GM12878 (cell line): ENCODE measurements at regions not wholly inside any gene's neighbourhood (a gene's known extent, or its start where the extent isn't known, plus 50 kb on each side); places are given as distances from the start of the nearest gene placed in this dataset.

Experiments
- EGR1 ChIP-seq, 2 experiments: IDR thresholded peaks; 1 replicate in 1 of 2; 2 replicates in 1 of 2; pipeline ENCODE4 v1.6.1; 2011 to 2012; ENCODE audit warnings: low read depth in 2 of 2, low read length in 2 of 2, borderline replicate concordance in 1 of 2, mild to moderate bottlenecking in 1 of 2, moderate library complexity in 1 of 2
- EP300 ChIP-seq, 2 experiments: fragments of 150-350 bp in 1 of 2; IDR thresholded peaks; 2 replicates each; pipeline ENCODE4 v1.6.1; 2011 to 2012; ENCODE audit warnings: low read depth in 2 of 2, low read length in 2 of 2, borderline replicate concordance in 1 of 2, improper control_type of control experiment in 1 of 2, inconsistent platforms in 1 of 2; ENCODE audit not compliant: control insufficient read depth in 1 of 2
- ETV6 ChIP-seq, 2 experiments: fragments of 450-650 bp in 1 of 2; IDR thresholded peaks in 1 of 2; conservative IDR thresholded peaks in 1 of 2; 2 replicates each; pipeline ENCODE4 v1.6.1; 2014; ENCODE audit warnings: antibody characterized with exemption in 1 of 2, borderline replicate concordance in 1 of 2, low read depth in 1 of 2, mild to moderate bottlenecking in 1 of 2, moderate library complexity in 1 of 2
- FOXK2 ChIP-seq: fragments of 450-650 bp; IDR thresholded peaks from 2 replicates; pipeline ENCODE4 v1.6.1; 2017; ENCODE audit warnings: mild to moderate bottlenecking, moderate library complexity
- HDAC6 ChIP-seq: fragments of 200-600 bp; sonication (generic); IDR thresholded peaks from one replicate; pipeline ENCODE4 v1.8.0; 2017; ENCODE audit warnings: antibody characterized with exemption; ENCODE audit not compliant: unreplicated experiment
- HDGF ChIP-seq: fragments of 450-650 bp; IDR thresholded peaks from 2 replicates; pipeline ENCODE4 v1.6.1; 2016; ENCODE audit warnings: antibody characterized with exemption
- RAD21 ChIP-seq: IDR thresholded peaks from 2 replicates; pipeline ENCODE4 v1.6.1; 2011; ENCODE audit warnings: mild to moderate bottlenecking, low read depth, low read length, moderate library complexity; ENCODE audit not compliant: insufficient read depth
- SP1 ChIP-seq: IDR thresholded peaks from one replicate; pipeline ENCODE4 v1.6.1; 2011; ENCODE audit warnings: low read depth, low read length
- TF ChIP-seq, protein P1 (sequence below), 3 experiments: IDR thresholded peaks in 2 of 3; conservative IDR thresholded peaks in 1 of 3; 2 replicates each; pipeline ENCODE4 v1.5.1; 2011; ENCODE audit warnings: low read depth in 3 of 3, low read length in 3 of 3, mild to moderate bottlenecking in 3 of 3, control low read depth in 2 of 3, moderate library complexity in 2 of 3, inconsistent platforms in 1 of 3, mixed read lengths in 1 of 3; ENCODE audit not compliant: control insufficient read depth in 2 of 3, insufficient read depth in 1 of 3; ENCODE audit errors: extremely low read depth in 1 of 3
- TF ChIP-seq, protein P2 (sequence below): IDR thresholded peaks from 2 replicates; pipeline ENCODE4 v1.6.1; 2012; ENCODE audit warnings: mild to moderate bottlenecking, low read depth, low read length
- TF ChIP-seq, protein P3 (sequence below): IDR thresholded peaks from 2 replicates; pipeline ENCODE4 v1.6.1; 2012; ENCODE audit warnings: improper control_type of control experiment, low read depth, low read length; ENCODE audit not compliant: insufficient replicate concordance
- TF ChIP-seq, protein P4 (sequence below): IDR thresholded peaks from 2 replicates; pipeline ENCODE4 v1.6.1; 2012; ENCODE audit warnings: low read depth, low read length, improper control_type of control experiment

DNA sequence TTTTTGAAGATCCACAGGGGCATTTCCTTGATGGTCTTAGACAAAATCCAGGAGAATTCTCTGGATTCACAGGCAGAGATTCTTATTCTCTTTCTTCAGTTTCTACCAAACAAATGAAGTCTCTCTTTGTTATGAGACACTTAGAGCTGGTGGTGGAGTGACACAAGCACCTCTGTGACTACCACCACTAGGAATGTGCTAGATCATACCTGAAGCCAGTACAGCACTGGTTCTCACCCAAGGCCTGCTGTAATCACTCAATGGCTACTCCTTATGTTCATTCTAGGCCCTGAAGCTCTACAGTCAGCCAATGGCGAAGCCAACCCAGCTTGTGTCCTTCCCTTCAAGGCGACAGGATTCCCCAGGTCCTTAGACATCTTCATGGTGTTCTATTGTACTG, 482.3 kb downstream of the TRAM1L1 start:
- TF ChIP-seq, protein P1, sequence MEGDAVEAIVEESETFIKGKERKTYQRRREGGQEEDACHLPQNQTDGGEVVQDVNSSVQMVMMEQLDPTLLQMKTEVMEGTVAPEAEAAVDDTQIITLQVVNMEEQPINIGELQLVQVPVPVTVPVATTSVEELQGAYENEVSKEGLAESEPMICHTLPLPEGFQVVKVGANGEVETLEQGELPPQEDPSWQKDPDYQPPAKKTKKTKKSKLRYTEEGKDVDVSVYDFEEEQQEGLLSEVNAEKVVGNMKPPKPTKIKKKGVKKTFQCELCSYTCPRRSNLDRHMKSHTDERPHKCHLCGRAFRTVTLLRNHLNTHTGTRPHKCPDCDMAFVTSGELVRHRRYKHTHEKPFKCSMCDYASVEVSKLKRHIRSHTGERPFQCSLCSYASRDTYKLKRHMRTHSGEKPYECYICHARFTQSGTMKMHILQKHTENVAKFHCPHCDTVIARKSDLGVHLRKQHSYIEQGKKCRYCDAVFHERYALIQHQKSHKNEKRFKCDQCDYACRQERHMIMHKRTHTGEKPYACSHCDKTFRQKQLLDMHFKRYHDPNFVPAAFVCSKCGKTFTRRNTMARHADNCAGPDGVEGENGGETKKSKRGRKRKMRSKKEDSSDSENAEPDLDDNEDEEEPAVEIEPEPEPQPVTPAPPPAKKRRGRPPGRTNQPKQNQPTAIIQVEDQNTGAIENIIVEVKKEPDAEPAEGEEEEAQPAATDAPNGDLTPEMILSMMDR (IDR thresholded peaks at IDR 0.05 in 2 of 3, conservative IDR thresholded peaks at IDR 0.05 in 1 of 3; ENCODE audit: control insufficient read depth in 2 of 3, extremely low read depth in 1 of 3, insufficient read depth in 1 of 3, low read depth in 3 of 3, low read length in 3 of 3) = no peak
- TF ChIP-seq ETV6 (conservative IDR thresholded peaks at IDR 0.05 in 1 of 2, IDR thresholded peaks at IDR 0.05 in 1 of 2; ENCODE audit: borderline replicate concordance in 1 of 2, low read depth in 1 of 2) = no peak
- TF ChIP-seq, protein P2, sequence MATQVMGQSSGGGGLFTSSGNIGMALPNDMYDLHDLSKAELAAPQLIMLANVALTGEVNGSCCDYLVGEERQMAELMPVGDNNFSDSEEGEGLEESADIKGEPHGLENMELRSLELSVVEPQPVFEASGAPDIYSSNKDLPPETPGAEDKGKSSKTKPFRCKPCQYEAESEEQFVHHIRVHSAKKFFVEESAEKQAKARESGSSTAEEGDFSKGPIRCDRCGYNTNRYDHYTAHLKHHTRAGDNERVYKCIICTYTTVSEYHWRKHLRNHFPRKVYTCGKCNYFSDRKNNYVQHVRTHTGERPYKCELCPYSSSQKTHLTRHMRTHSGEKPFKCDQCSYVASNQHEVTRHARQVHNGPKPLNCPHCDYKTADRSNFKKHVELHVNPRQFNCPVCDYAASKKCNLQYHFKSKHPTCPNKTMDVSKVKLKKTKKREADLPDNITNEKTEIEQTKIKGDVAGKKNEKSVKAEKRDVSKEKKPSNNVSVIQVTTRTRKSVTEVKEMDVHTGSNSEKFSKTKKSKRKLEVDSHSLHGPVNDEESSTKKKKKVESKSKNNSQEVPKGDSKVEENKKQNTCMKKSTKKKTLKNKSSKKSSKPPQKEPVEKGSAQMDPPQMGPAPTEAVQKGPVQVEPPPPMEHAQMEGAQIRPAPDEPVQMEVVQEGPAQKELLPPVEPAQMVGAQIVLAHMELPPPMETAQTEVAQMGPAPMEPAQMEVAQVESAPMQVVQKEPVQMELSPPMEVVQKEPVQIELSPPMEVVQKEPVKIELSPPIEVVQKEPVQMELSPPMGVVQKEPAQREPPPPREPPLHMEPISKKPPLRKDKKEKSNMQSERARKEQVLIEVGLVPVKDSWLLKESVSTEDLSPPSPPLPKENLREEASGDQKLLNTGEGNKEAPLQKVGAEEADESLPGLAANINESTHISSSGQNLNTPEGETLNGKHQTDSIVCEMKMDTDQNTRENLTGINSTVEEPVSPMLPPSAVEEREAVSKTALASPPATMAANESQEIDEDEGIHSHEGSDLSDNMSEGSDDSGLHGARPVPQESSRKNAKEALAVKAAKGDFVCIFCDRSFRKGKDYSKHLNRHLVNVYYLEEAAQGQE = no peak
- TF ChIP-seq, protein P3, sequence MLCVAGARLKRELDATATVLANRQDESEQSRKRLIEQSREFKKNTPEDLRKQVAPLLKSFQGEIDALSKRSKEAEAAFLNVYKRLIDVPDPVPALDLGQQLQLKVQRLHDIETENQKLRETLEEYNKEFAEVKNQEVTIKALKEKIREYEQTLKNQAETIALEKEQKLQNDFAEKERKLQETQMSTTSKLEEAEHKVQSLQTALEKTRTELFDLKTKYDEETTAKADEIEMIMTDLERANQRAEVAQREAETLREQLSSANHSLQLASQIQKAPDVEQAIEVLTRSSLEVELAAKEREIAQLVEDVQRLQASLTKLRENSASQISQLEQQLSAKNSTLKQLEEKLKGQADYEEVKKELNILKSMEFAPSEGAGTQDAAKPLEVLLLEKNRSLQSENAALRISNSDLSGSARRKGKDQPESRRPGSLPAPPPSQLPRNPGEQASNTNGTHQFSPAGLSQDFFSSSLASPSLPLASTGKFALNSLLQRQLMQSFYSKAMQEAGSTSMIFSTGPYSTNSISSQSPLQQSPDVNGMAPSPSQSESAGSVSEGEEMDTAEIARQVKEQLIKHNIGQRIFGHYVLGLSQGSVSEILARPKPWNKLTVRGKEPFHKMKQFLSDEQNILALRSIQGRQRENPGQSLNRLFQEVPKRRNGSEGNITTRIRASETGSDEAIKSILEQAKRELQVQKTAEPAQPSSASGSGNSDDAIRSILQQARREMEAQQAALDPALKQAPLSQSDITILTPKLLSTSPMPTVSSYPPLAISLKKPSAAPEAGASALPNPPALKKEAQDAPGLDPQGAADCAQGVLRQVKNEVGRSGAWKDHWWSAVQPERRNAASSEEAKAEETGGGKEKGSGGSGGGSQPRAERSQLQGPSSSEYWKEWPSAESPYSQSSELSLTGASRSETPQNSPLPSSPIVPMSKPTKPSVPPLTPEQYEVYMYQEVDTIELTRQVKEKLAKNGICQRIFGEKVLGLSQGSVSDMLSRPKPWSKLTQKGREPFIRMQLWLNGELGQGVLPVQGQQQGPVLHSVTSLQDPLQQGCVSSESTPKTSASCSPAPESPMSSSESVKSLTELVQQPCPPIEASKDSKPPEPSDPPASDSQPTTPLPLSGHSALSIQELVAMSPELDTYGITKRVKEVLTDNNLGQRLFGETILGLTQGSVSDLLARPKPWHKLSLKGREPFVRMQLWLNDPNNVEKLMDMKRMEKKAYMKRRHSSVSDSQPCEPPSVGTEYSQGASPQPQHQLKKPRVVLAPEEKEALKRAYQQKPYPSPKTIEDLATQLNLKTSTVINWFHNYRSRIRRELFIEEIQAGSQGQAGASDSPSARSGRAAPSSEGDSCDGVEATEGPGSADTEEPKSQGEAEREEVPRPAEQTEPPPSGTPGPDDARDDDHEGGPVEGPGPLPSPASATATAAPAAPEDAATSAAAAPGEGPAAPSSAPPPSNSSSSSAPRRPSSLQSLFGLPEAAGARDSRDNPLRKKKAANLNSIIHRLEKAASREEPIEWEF = no peak
- no peak for TF ChIP-seq SP1
- no peak for TF ChIP-seq EGR1 (IDR thresholded peaks at IDR 0.05; ENCODE audit: borderline replicate concordance in 1 of 2, low read depth in 2 of 2, low read length in 2 of 2)
- TF ChIP-seq FOXK2 = no peak
- no peak for TF ChIP-seq HDAC6
- TF ChIP-seq, protein P4, sequence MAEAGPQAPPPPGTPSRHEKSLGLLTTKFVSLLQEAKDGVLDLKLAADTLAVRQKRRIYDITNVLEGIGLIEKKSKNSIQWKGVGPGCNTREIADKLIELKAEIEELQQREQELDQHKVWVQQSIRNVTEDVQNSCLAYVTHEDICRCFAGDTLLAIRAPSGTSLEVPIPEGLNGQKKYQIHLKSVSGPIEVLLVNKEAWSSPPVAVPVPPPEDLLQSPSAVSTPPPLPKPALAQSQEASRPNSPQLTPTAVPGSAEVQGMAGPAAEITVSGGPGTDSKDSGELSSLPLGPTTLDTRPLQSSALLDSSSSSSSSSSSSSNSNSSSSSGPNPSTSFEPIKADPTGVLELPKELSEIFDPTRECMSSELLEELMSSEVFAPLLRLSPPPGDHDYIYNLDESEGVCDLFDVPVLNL = no peak
- TF ChIP-seq RAD21 = no peak
- no peak for TF ChIP-seq EP300 (IDR thresholded peaks at IDR 0.05; ENCODE audit: borderline replicate concordance in 1 of 2, control insufficient read depth in 1 of 2, low read depth in 2 of 2, low read length in 2 of 2)
- TF ChIP-seq HDGF = no peak
